ENCODE measurements at regions not wholly inside any gene's neighbourhood (a gene's known extent, or its start where the extent isn't known, plus 50 kb on each side); places are given as distances from the start of the nearest gene placed in this dataset.

DNA sequence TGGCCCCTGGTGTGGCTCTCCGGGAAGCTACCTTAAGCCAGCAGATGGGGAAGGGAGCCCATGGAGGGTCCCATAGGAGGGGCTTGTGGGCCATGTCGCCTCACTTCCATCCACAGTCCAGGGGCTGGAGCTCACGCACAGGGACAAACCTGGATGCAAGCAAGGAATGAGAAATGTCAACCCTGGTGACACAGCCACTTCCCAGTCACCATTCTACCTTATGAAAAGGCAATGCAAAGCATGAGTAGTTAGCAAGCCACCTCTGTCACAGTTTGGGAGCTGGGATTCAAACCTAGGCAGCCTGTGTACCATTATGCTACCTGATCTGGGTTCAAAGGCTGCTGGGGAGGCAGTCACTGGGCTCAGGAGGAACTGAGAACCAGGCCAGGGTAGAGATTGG is 170.0 kb upstream of the KLHL29 start:
- Histone ChIP-seq H3K4me3 (replicated peaks in 1 of 2; ENCODE audit: low read depth in 1 of 2, low read length in 2 of 2) (no peak overlapping the region), H3K9me2 (ENCODE audit: insufficient read depth) (no peaks in the 10 kb centered on the region), H3K79me2 (ENCODE audit: insufficient read depth, low read length) (no peaks in the 10 kb centered on the region), H3K4me2 (ENCODE audit: low read length) (no peak overlapping the region), H3K4me1 (ENCODE audit: control insufficient read depth in 1 of 2, insufficient read depth in 2 of 2, low read length in 2 of 2) (no peaks in the 10 kb centered on the region), H3K27me3 (ENCODE audit: insufficient read depth, low read length) (peaks cover 36% of the 10 kb centered on the region; the same call in 1 of the 2 replicates), H3K9me3 (ENCODE audit: control insufficient read depth in 1 of 2, insufficient read depth in 1 of 2, low read depth in 1 of 2, low read length in 2 of 2) (no peaks in the 10 kb centered on the region), H3K27ac (ENCODE audit: low read depth, low read length) (no peak overlapping the region), H2AFZ (ENCODE audit: low read depth, low read length, poor library complexity, severe bottlenecking) (no peak overlapping the region), H3K9ac (ENCODE audit: low read length) (no peak overlapping the region), H4K20me1 (ENCODE audit: insufficient read depth) (no peaks in the 10 kb centered on the region), H3K36me3 (ENCODE audit: control insufficient read depth in 1 of 2, insufficient read depth in 2 of 2, low read length in 2 of 2) (no peaks in the 10 kb centered on the region)
- TF ChIP-seq SP1 (IDR thresholded peaks at IDR 0.05; ENCODE audit: low read depth) (no peak), CBX3 (IDR thresholded peaks at IDR 0.05; ENCODE audit: low read depth) (no peak), EZH2phosphoT487 (IDR thresholded peaks at IDR 0.05; ENCODE audit: borderline replicate concordance) (no peak)
- ATAC-seq (no peak), DNase-seq (ENCODE audit: low read depth, low spot score) (no peak)
- RAD21 ChIA-PET (ENCODE audit: low non-redundant PET in 1 of 2, low total read pairs in 2 of 2, uncharacterized antibody in 2 of 2, unreplicated experiment in 2 of 2): no interaction called here
- POLR2A ChIA-PET: no interaction called here
- intact Hi-C loops (cut with micrococcal nuclease): no loop called here
- CTCF ChIA-PET: no interaction called here
- BruUV-seq (replicated peaks): no TSS peak

DNA sequence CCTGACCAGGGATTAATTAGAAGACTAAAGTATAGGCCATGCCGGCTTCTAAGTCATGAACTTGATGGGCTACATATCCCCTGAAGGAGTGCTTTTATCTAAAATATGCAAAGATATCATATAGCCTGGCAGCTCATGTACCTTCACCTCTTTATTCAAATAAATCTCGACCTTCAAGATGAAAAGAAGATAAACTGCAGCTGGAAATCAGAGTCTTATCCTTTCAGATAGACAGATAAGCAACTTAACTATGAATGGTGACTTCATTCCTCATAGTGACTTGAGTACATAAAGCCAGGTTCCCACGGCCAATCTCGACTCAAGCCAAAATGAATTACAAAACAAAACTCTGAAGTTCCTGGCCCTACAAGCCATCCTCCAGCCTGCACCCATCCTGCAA is 165.3 kb upstream of the KLHL29 start:
- intact Hi-C loops (cut with micrococcal nuclease): loop anchor here (5.0 kb wide), 1 partner anchor 38 kb away; no protein-coding TSS in a partner anchor
- Histone ChIP-seq H3K4me1 (ENCODE audit: control insufficient read depth in 1 of 2, insufficient read depth in 2 of 2, low read length in 2 of 2) (no peaks in the 10 kb centered on the region), H3K27ac (ENCODE audit: low read depth, low read length) (no peak overlapping the region), H3K9ac (ENCODE audit: low read length) (no peak overlapping the region), H4K20me1 (ENCODE audit: insufficient read depth) (no peaks in the 10 kb centered on the region), H3K9me2 (ENCODE audit: insufficient read depth) (no peaks in the 10 kb centered on the region), H3K27me3 (ENCODE audit: insufficient read depth, low read length) (peaks cover 37% of the 10 kb centered on the region; the same call in 1 of the 2 replicates), H2AFZ (ENCODE audit: low read depth, low read length, poor library complexity, severe bottlenecking) (no peak overlapping the region), H3K36me3 (ENCODE audit: control insufficient read depth in 1 of 2, insufficient read depth in 2 of 2, low read length in 2 of 2) (no peaks in the 10 kb centered on the region), H3K4me2 (ENCODE audit: low read length) (no peak overlapping the region), H3K4me3 (replicated peaks in 1 of 2; ENCODE audit: low read depth in 1 of 2, low read length in 2 of 2) (no peak overlapping the region), H3K79me2 (ENCODE audit: insufficient read depth, low read length) (no peaks in the 10 kb centered on the region), H3K9me3 (ENCODE audit: control insufficient read depth in 1 of 2, insufficient read depth in 1 of 2, low read depth in 1 of 2, low read length in 2 of 2) (no peaks in the 10 kb centered on the region)
- ChIA-PET CTCF (no interaction called here), RAD21 (ENCODE audit: low non-redundant PET in 1 of 2, low total read pairs in 2 of 2, uncharacterized antibody in 2 of 2, unreplicated experiment in 2 of 2) (no interaction called here), POLR2A (no interaction called here)
- DNase-seq (ENCODE audit: low read depth, low spot score): no peak
- no TSS peak for BruUV-seq (replicated peaks)
- ATAC-seq: no peak
- TF ChIP-seq YY1 (IDR thresholded peaks at IDR 0.05; ENCODE audit: extremely low read depth, insufficient replicate concordance, low read depth, low read length) (no peak), ZNF274 (IDR thresholded peaks at IDR 0.05; ENCODE audit: low read depth, low read length) (no peak), SP1 (IDR thresholded peaks at IDR 0.05; ENCODE audit: low read depth) (no peak), POLR2AphosphoS5 (IDR thresholded peaks at IDR 0.05; ENCODE audit: low read depth, low read length) (no peak), ZFX (IDR thresholded peaks at IDR 0.05) (no peak), CBX3 (IDR thresholded peaks at IDR 0.05; ENCODE audit: low read depth) (no peak), JUND (IDR thresholded peaks at IDR 0.05) (no peak), EGR1 (IDR thresholded peaks at IDR 0.05; ENCODE audit: low read depth) (no peak)
- TF ChIP-seq, protein P1, sequence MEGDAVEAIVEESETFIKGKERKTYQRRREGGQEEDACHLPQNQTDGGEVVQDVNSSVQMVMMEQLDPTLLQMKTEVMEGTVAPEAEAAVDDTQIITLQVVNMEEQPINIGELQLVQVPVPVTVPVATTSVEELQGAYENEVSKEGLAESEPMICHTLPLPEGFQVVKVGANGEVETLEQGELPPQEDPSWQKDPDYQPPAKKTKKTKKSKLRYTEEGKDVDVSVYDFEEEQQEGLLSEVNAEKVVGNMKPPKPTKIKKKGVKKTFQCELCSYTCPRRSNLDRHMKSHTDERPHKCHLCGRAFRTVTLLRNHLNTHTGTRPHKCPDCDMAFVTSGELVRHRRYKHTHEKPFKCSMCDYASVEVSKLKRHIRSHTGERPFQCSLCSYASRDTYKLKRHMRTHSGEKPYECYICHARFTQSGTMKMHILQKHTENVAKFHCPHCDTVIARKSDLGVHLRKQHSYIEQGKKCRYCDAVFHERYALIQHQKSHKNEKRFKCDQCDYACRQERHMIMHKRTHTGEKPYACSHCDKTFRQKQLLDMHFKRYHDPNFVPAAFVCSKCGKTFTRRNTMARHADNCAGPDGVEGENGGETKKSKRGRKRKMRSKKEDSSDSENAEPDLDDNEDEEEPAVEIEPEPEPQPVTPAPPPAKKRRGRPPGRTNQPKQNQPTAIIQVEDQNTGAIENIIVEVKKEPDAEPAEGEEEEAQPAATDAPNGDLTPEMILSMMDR (IDR thresholded peaks at IDR 0.05 in 2 of 3, conservative IDR thresholded peaks at IDR 0.05 in 1 of 3; ENCODE audit: borderline replicate concordance in 1 of 3, insufficient read depth in 1 of 3, low read depth in 2 of 3, low read length in 2 of 3): no peak
- TF ChIP-seq, protein P2, sequence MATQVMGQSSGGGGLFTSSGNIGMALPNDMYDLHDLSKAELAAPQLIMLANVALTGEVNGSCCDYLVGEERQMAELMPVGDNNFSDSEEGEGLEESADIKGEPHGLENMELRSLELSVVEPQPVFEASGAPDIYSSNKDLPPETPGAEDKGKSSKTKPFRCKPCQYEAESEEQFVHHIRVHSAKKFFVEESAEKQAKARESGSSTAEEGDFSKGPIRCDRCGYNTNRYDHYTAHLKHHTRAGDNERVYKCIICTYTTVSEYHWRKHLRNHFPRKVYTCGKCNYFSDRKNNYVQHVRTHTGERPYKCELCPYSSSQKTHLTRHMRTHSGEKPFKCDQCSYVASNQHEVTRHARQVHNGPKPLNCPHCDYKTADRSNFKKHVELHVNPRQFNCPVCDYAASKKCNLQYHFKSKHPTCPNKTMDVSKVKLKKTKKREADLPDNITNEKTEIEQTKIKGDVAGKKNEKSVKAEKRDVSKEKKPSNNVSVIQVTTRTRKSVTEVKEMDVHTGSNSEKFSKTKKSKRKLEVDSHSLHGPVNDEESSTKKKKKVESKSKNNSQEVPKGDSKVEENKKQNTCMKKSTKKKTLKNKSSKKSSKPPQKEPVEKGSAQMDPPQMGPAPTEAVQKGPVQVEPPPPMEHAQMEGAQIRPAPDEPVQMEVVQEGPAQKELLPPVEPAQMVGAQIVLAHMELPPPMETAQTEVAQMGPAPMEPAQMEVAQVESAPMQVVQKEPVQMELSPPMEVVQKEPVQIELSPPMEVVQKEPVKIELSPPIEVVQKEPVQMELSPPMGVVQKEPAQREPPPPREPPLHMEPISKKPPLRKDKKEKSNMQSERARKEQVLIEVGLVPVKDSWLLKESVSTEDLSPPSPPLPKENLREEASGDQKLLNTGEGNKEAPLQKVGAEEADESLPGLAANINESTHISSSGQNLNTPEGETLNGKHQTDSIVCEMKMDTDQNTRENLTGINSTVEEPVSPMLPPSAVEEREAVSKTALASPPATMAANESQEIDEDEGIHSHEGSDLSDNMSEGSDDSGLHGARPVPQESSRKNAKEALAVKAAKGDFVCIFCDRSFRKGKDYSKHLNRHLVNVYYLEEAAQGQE (IDR thresholded peaks at IDR 0.05; ENCODE audit: low read depth): no peak
